CD14-positive monocyte (primary cell): ENCODE measurements at regions not wholly inside any gene's neighbourhood (a gene's known extent, or its start where the extent isn't known, plus 50 kb on each side); places are given as distances from the start of the nearest gene placed in this dataset.

Experiments
- DNase-seq, 3 donors: peaks; one replicate each; pipeline ENCODE4 v3.0.0-alpha.2; 2011 to 2022
- H2AFZ ChIP-seq: 2 replicates; pipeline ENCODE4 v1.6.0; 2012; ENCODE audit warnings: mild to moderate bottlenecking, low read depth, low read length, inconsistent platforms; ENCODE audit not compliant: insufficient read depth, poor library complexity, severe bottlenecking
- H3K27ac ChIP-seq, 2 donors: 1 replicate in 1 of 2; 2 replicates in 1 of 2; pipeline ENCODE4 v1.5.1; 2012 to 2013; ENCODE audit warnings: low read length in 2 of 2, control low read depth in 1 of 2, inconsistent platforms in 1 of 2, low read depth in 1 of 2, mild to moderate bottlenecking in 1 of 2
- H3K27me3 ChIP-seq, 2 donors: one replicate each; pipeline versions ENCODE4 v1.6.0 to v1.6.1; 2011 to 2013; ENCODE audit warnings: low read length in 2 of 2; ENCODE audit not compliant: control insufficient read depth in 2 of 2, insufficient read depth in 2 of 2
- H3K36me3 ChIP-seq, 2 donors: replicated peaks in 1 of 2; 1 replicate in 1 of 2; 2 replicates in 1 of 2; pipeline versions ENCODE4 v1.5.1 to v1.6.1; 2012 to 2013; ENCODE audit warnings: low read length in 2 of 2, control low read depth in 1 of 2, inconsistent platforms in 1 of 2, mild to moderate bottlenecking in 1 of 2; ENCODE audit not compliant: insufficient read depth in 2 of 2, control insufficient read depth in 1 of 2
- H3K4me1 ChIP-seq, 2 donors: 1 replicate in 1 of 2; 2 replicates in 1 of 2; pipeline versions ENCODE4 v1.5.1 to v1.6.1; 2012 to 2013; ENCODE audit warnings: low read length in 2 of 2, control low read depth in 1 of 2, inconsistent platforms in 1 of 2, mild to moderate bottlenecking in 1 of 2, moderate library complexity in 1 of 2; ENCODE audit not compliant: insufficient read depth in 2 of 2, control insufficient read depth in 1 of 2
- H3K4me2 ChIP-seq: replicated peaks from 2 replicates; pipeline ENCODE3; 2012; ENCODE audit warnings: low read length, moderate library complexity, mild to moderate bottlenecking; ENCODE audit not compliant: poor library complexity, severe bottlenecking; ENCODE audit errors: extremely low read depth
- H3K4me3 ChIP-seq, 3 experiments: fragments of 200-600 bp in 1 of 3; sonication (generic) in 1 of 3; replicated peaks in 1 of 3; 1 replicate in 2 of 3; 2 replicates in 1 of 3; pipeline ENCODE4 v1.5.1; 2011 to 2013; ENCODE audit warnings: low read length in 3 of 3, mild to moderate bottlenecking in 3 of 3, control low read depth in 2 of 3, low read depth in 2 of 3, inconsistent platforms in 1 of 3, moderate library complexity in 1 of 3
- H3K79me2 ChIP-seq: 2 replicates; pipeline ENCODE4 v1.6.0; 2012; ENCODE audit warnings: mild to moderate bottlenecking, control low read depth, inconsistent platforms, low read length, moderate library complexity; ENCODE audit not compliant: insufficient read depth
- H3K9ac ChIP-seq: 2 replicates; pipeline ENCODE4 v1.6.0; 2017; ENCODE audit warnings: low read length, mild to moderate bottlenecking; ENCODE audit not compliant: insufficient read depth, poor library complexity, severe bottlenecking
- H3K9me3 ChIP-seq, 2 donors: replicated peaks in 1 of 2; 1 replicate in 1 of 2; 2 replicates in 1 of 2; pipeline versions ENCODE4 v1.5.1 to v1.6.1; 2012 to 2013; ENCODE audit warnings: low read length in 2 of 2, control low read depth in 1 of 2; ENCODE audit not compliant: control insufficient read depth in 1 of 2, insufficient read depth in 1 of 2
- H4K20me1 ChIP-seq: 2 replicates; pipeline ENCODE4 v1.6.0; 2012; ENCODE audit warnings: mild to moderate bottlenecking, low read length, control low read depth, moderate library complexity; ENCODE audit not compliant: insufficient read depth
- H3K27ac Mint-ChIP-seq, 7 donors: one replicate each; pipeline ENCODE4 v1.8.0; 2020; ENCODE audit warnings: mild to moderate bottlenecking in 7 of 7, mixed read lengths in 7 of 7, moderate library complexity in 6 of 7, inconsistent platforms in 2 of 7
- H3K27me3 Mint-ChIP-seq, 3 donors: one replicate each; pipeline ENCODE4 v1.8.0; 2021 to 2022; ENCODE audit warnings: low read depth in 3 of 3, mild to moderate bottlenecking in 3 of 3, mixed read lengths in 3 of 3, moderate library complexity in 3 of 3, inconsistent platforms in 1 of 3
- H3K36me3 Mint-ChIP-seq, 2 donors: one replicate each; pipeline ENCODE4 v1.8.0; 2020; ENCODE audit warnings: mixed read lengths in 2 of 2, inconsistent platforms in 1 of 2, mild to moderate bottlenecking in 1 of 2
- H3K4me1 Mint-ChIP-seq: one replicate; pipeline ENCODE4 v1.8.0; 2020; ENCODE audit warnings: mild to moderate bottlenecking, mixed read lengths
- H3K4me3 Mint-ChIP-seq, 2 donors: one replicate each; pipeline ENCODE4 v1.8.0; 2020; ENCODE audit warnings: mild to moderate bottlenecking in 2 of 2, mixed read lengths in 2 of 2, moderate library complexity in 1 of 2
- H3K9me3 Mint-ChIP-seq, 7 donors: one replicate each; pipeline ENCODE4 v1.8.0; 2020 to 2022; ENCODE audit warnings: mixed read lengths in 7 of 7, mild to moderate bottlenecking in 6 of 7, moderate library complexity in 6 of 7, inconsistent platforms in 2 of 7
- CTCF ChIP-seq: fragments of 200-600 bp; IDR thresholded peaks from one replicate; pipeline ENCODE4 v1.8.0; 2022; ENCODE audit warnings: antibody characterized with exemption, mild to moderate bottlenecking
- intact Hi-C, 2 donors: fragments of 100-400 bp; cut with micrococcal nuclease; formaldehyde crosslinking; loops; one replicate each; pipeline versions ENCODE4 v1.15.0 to v1.15.1; 2023

GRCh38 chr13:71045101-71045500 lies 821.9 kb downstream of the DACH1 start:
- Histone ChIP-seq H3K79me2 (no peaks in the 10 kb centered on the region), H3K4me1 (no peaks in the 10 kb centered on the region), H4K20me1 (no peaks in the 10 kb centered on the region), H3K9me3 (no peaks in the 10 kb centered on the region), H3K9ac (no peak overlapping the region), H3K27ac (no peak overlapping the region), H3K36me3 (no peaks in the 10 kb centered on the region), H2AFZ (no peak overlapping the region), H3K4me2 (no peak overlapping the region), H3K27me3 (no peaks in the 10 kb centered on the region), H3K4me3 (no peak overlapping the region)
- H3K36me3 Mint-ChIP-seq: no peaks in the 10 kb centered on the region
- intact Hi-C loops: no loop called here
- no peak for DNase-seq
- H3K27me3 Mint-ChIP-seq: peaks cover 0 to 1% (median 0%) of the 10 kb centered on the region in 3 donors
- H3K27ac Mint-ChIP-seq: no peak overlapping the region
- H3K4me3 Mint-ChIP-seq: no peak overlapping the region
- peaks cover 0 to 4% (median 1%) of the 10 kb centered on the region in 7 donors for H3K9me3 Mint-ChIP-seq
- H3K4me1 Mint-ChIP-seq: no peaks in the 10 kb centered on the region
- TF ChIP-seq CTCF: no peak

GRCh38 chr13:71039440-71039839 lies 827.6 kb downstream of the DACH1 start:
- Histone ChIP-seq H3K27ac (no peak overlapping the region), H3K9me3 (peaks cover under 1 to 7% of the 10 kb centered on the region in 2 donors), H3K4me1 (no peaks in the 10 kb centered on the region), H3K4me2 (no peak overlapping the region), H3K36me3 (no peaks in the 10 kb centered on the region), H3K9ac (no peak overlapping the region), H4K20me1 (no peaks in the 10 kb centered on the region), H3K4me3 (no peak overlapping the region), H2AFZ (no peak overlapping the region), H3K27me3 (no peaks in the 10 kb centered on the region), H3K79me2 (no peaks in the 10 kb centered on the region)
- no peak for DNase-seq
- H3K27ac Mint-ChIP-seq: no peak overlapping the region
- H3K9me3 Mint-ChIP-seq: peaks cover 0 to 14% (median 4%) of the 10 kb centered on the region in 7 donors
- intact Hi-C loops: no loop called here
- no peaks in the 10 kb centered on the region for H3K27me3 Mint-ChIP-seq
- no peak overlapping the region for H3K4me3 Mint-ChIP-seq
- no peaks in the 10 kb centered on the region for H3K36me3 Mint-ChIP-seq
- no peak for TF ChIP-seq CTCF
- H3K4me1 Mint-ChIP-seq: no peaks in the 10 kb centered on the region
